Mucosa of rectum (tissue), 2 donors: ENCODE measurements at regions not wholly inside any gene's neighbourhood (a gene's known extent, or its start where the extent isn't known, plus 50 kb on each side); places are given as distances from the start of the nearest gene placed in this dataset.

Experiments used
- H3K27ac ChIP-seq, 2 donors: one replicate each; pipeline ENCODE4 v1.7.0; 2013; ENCODE audit warnings: inconsistent platforms in 2 of 2, low read depth in 2 of 2, low read length in 2 of 2
- H3K27me3 ChIP-seq, 2 donors: one replicate each; pipeline ENCODE4 v1.7.0; 2013; ENCODE audit warnings: low read length in 2 of 2; ENCODE audit not compliant: control insufficient read depth in 2 of 2, insufficient read depth in 2 of 2
- H3K36me3 ChIP-seq, 2 donors: one replicate each; pipeline ENCODE4 v1.7.0; 2013; ENCODE audit warnings: low read length in 2 of 2; ENCODE audit not compliant: control insufficient read depth in 2 of 2, insufficient read depth in 2 of 2
- H3K4me1 ChIP-seq, 2 donors: one replicate each; pipeline ENCODE4 v1.7.0; 2013; ENCODE audit warnings: low read length in 2 of 2, mild to moderate bottlenecking in 1 of 2; ENCODE audit not compliant: control insufficient read depth in 2 of 2, insufficient read depth in 2 of 2
- H3K4me3 ChIP-seq, 2 donors: one replicate each; pipeline ENCODE4 v1.7.0; 2013; ENCODE audit warnings: low read length in 2 of 2
- H3K9ac ChIP-seq, 2 donors: one replicate each; pipeline ENCODE4 v1.7.0; 2013; ENCODE audit warnings: low read length in 2 of 2, low read depth in 1 of 2, mild to moderate bottlenecking in 1 of 2
- H3K9me3 ChIP-seq, 2 donors: one replicate each; pipeline ENCODE4 v1.7.0; 2013; ENCODE audit warnings: low read length in 2 of 2; ENCODE audit not compliant: control insufficient read depth in 2 of 2
- donor health status: healthy.
- donor health status: Normal muscosa, but diverticular disease.

GRCh38 chr5:74120585-74120984, 494.6 kb downstream of the ARHGEF28 start:
- no peaks in the 10 kb centered on the region for H3K27me3 ChIP-seq
- no peak overlapping the region for H3K9ac ChIP-seq
- H3K4me3 ChIP-seq = no peak overlapping the region
- no peaks in the 10 kb centered on the region for H3K9me3 ChIP-seq
- H3K4me1 ChIP-seq = no peaks in the 10 kb centered on the region
- H3K27ac ChIP-seq = no peak overlapping the region
- no peaks in the 10 kb centered on the region for H3K36me3 ChIP-seq

- Histone ChIP-seq H3K36me3 (no peaks in the 10 kb centered on the region), H3K27me3 (no peaks in the 10 kb centered on the region), H3K27ac (no peak overlapping the region), H3K4me1 (no peaks in the 10 kb centered on the region), H3K9me3 (no peaks in the 10 kb centered on the region), H3K9ac (no peak overlapping the region), H3K4me3 (no peak overlapping the region)
Measured at GRCh38 chr5:74118071-74118470, 492.1 kb downstream of the ARHGEF28 start.

GRCh38 chr5:74116984-74117383, 491.0 kb downstream of the ARHGEF28 start:
- no peaks in the 10 kb centered on the region for H3K36me3 ChIP-seq

GRCh38 chr5:74116266-74116665, 490.3 kb downstream of the ARHGEF28 start:
- Histone ChIP-seq H3K27me3 (no peaks in the 10 kb centered on the region), H3K36me3 (no peaks in the 10 kb centered on the region), H3K27ac (no peak overlapping the region), H3K9me3 (no peaks in the 10 kb centered on the region), H3K4me3 (no peak overlapping the region), H3K4me1 (no peaks in the 10 kb centered on the region), H3K9ac (no peak overlapping the region)

More at GRCh38 chr5:74116984-74117383, 491.0 kb downstream of the ARHGEF28 start:
- Histone ChIP-seq H3K4me3 (no peak overlapping the region), H3K27me3 (no peaks in the 10 kb centered on the region), H3K9ac (no peak overlapping the region), H3K27ac (no peak overlapping the region), H3K4me1 (no peaks in the 10 kb centered on the region), H3K9me3 (no peaks in the 10 kb centered on the region)

- no peak overlapping the region for H3K27ac ChIP-seq
- H3K4me3 ChIP-seq = no peak overlapping the region
- no peaks in the 10 kb centered on the region for H3K27me3 ChIP-seq
- no peaks in the 10 kb centered on the region for H3K9me3 ChIP-seq
- H3K4me1 ChIP-seq = no peaks in the 10 kb centered on the region
- no peak overlapping the region for H3K9ac ChIP-seq
- H3K36me3 ChIP-seq = no peaks in the 10 kb centered on the region
Measured at GRCh38 chr5:74113927-74114326, 487.9 kb downstream of the ARHGEF28 start.

GRCh38 chr5:74113196-74113540, 487.2 kb downstream of the ARHGEF28 start:
- Histone ChIP-seq H3K9me3 (no peaks in the 10 kb centered on the region), H3K4me1 (no peaks in the 10 kb centered on the region), H3K9ac (no peak overlapping the region), H3K27ac (no peak overlapping the region), H3K36me3 (no peaks in the 10 kb centered on the region), H3K4me3 (no peak overlapping the region), H3K27me3 (no peaks in the 10 kb centered on the region)

- H3K9me3 ChIP-seq = no peaks in the 10 kb centered on the region
- no peak overlapping the region for H3K27ac ChIP-seq
- H3K4me1 ChIP-seq = no peaks in the 10 kb centered on the region
- H3K36me3 ChIP-seq = no peaks in the 10 kb centered on the region
- H3K27me3 ChIP-seq = no peaks in the 10 kb centered on the region
- no peak overlapping the region for H3K4me3 ChIP-seq
- H3K9ac ChIP-seq = no peak overlapping the region
Measured at GRCh38 chr5:74112372-74113195, 486.6 kb downstream of the ARHGEF28 start.

GRCh38 chr5:74111764-74112163, 485.8 kb downstream of the ARHGEF28 start:
- Histone ChIP-seq H3K4me3 (no peak overlapping the region), H3K9ac (no peak overlapping the region), H3K9me3 (no peaks in the 10 kb centered on the region), H3K36me3 (no peaks in the 10 kb centered on the region), H3K4me1 (no peaks in the 10 kb centered on the region), H3K27me3 (no peaks in the 10 kb centered on the region), H3K27ac (no peak overlapping the region)

GRCh38 chr5:74109344-74109743, 483.3 kb downstream of the ARHGEF28 start:
- H3K9ac ChIP-seq = no peak overlapping the region
- no peaks in the 10 kb centered on the region for H3K9me3 ChIP-seq
- no peak overlapping the region for H3K27ac ChIP-seq
- peaks cover 0 to 3% of the 10 kb centered on the region in 2 donors for H3K4me1 ChIP-seq
- no peak overlapping the region for H3K4me3 ChIP-seq
- no peaks in the 10 kb centered on the region for H3K27me3 ChIP-seq
- H3K36me3 ChIP-seq = no peaks in the 10 kb centered on the region

- Histone ChIP-seq H3K9me3 (no peaks in the 10 kb centered on the region), H3K4me3 (no peak overlapping the region), H3K4me1 (peaks cover 0 to 3% of the 10 kb centered on the region in 2 donors), H3K9ac (no peak overlapping the region), H3K27me3 (no peaks in the 10 kb centered on the region), H3K27ac (no peak overlapping the region), H3K36me3 (no peaks in the 10 kb centered on the region)
Measured at GRCh38 chr5:74107899-74108298, 481.9 kb downstream of the ARHGEF28 start.
